ENCODE measurements at regions not wholly inside any gene's neighbourhood (a gene's known extent, or its start where the extent isn't known, plus 50 kb on each side); places are given as distances from the start of the nearest gene placed in this dataset.

DNA sequence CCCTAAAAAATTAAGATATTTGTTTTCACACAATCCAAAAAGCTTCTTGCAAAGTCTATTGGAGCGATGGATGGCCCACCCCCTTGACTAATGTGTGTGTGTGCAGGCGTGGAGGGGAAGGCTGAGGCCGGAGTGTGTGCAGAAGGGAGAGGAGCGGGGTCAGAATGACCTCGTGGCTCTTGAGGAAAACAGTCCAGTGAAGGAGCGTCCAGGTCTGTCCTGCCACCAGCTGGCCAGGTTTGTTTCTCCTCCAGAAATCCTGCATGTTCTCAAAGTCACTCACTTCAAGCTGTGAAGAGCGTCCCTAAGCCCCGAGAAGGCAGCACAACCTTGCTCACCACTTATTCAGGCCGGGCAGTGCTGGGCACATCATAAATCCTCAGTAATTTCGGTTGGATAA lies 69.5 kb upstream of the SSX2IP start:
- Mint-ChIP-seq H3K4me3 (ENCODE audit: unreplicated experiment) (no peak overlapping the region), H3K9me3 (ENCODE audit: unreplicated experiment) (no peaks in the 10 kb centered on the region), H3K36me3 (ENCODE audit: unreplicated experiment) (no peaks in the 10 kb centered on the region), H3K27me3 (ENCODE audit: unreplicated experiment) (peaks cover 65% of the 10 kb centered on the region), H3K27ac (ENCODE audit: unreplicated experiment) (no peak overlapping the region), H3K4me1 (ENCODE audit: unreplicated experiment) (peaks cover 2% of the 10 kb centered on the region)
- DNase-seq (ENCODE audit: extremely low spot score, unreplicated experiment): no peak
- TF ChIP-seq CTCF (IDR thresholded peaks at IDR 0.05): no peak

GRCh38 chr1:84758968-84759491 lies 68.8 kb upstream of the SSX2IP start:
- Mint-ChIP-seq H3K27me3 (ENCODE audit: unreplicated experiment) (peaks cover 61% of the 10 kb centered on the region), H3K4me3 (ENCODE audit: unreplicated experiment) (no peak overlapping the region), H3K27ac (ENCODE audit: unreplicated experiment) (no peak overlapping the region), H3K9me3 (ENCODE audit: unreplicated experiment) (no peaks in the 10 kb centered on the region), H3K4me1 (ENCODE audit: unreplicated experiment) (no peaks in the 10 kb centered on the region), H3K36me3 (ENCODE audit: unreplicated experiment) (no peaks in the 10 kb centered on the region)
- TF ChIP-seq CTCF (IDR thresholded peaks at IDR 0.05): no peak
- DNase-seq (ENCODE audit: extremely low spot score, unreplicated experiment): no peak

- H3K36me3 Mint-ChIP-seq (ENCODE audit: unreplicated experiment): no peaks in the 10 kb centered on the region
Observed at GRCh38 chr1:84758476-84758875, 68.2 kb upstream of the SSX2IP start.

GRCh38 chr1:84757301-84757700 lies 67.0 kb upstream of the SSX2IP start:
- peak; percentile 19 for TF ChIP-seq CTCF (IDR thresholded peaks at IDR 0.05)
- H3K27me3 Mint-ChIP-seq (ENCODE audit: unreplicated experiment): peaks cover 57% of the 10 kb centered on the region
- no peaks in the 10 kb centered on the region for H3K9me3 Mint-ChIP-seq (ENCODE audit: unreplicated experiment)
- no peak overlapping the region for H3K27ac Mint-ChIP-seq (ENCODE audit: unreplicated experiment)
- no peak overlapping the region for H3K4me3 Mint-ChIP-seq (ENCODE audit: unreplicated experiment)
- no peak for DNase-seq (ENCODE audit: extremely low spot score, unreplicated experiment)
- no peaks in the 10 kb centered on the region for H3K36me3 Mint-ChIP-seq (ENCODE audit: unreplicated experiment)
- peaks cover 4% of the 10 kb centered on the region for H3K4me1 Mint-ChIP-seq (ENCODE audit: unreplicated experiment)

More at GRCh38 chr1:84758476-84758875, 68.2 kb upstream of the SSX2IP start:
- Mint-ChIP-seq H3K4me3 (ENCODE audit: unreplicated experiment) (no peak overlapping the region), H3K27me3 (ENCODE audit: unreplicated experiment) (peaks cover 56% of the 10 kb centered on the region), H3K9me3 (ENCODE audit: unreplicated experiment) (no peaks in the 10 kb centered on the region), H3K4me1 (ENCODE audit: unreplicated experiment) (peaks cover 1% of the 10 kb centered on the region), H3K27ac (ENCODE audit: unreplicated experiment) (no peak overlapping the region)
- no peak for TF ChIP-seq CTCF (IDR thresholded peaks at IDR 0.05)
- no peak for DNase-seq (ENCODE audit: extremely low spot score, unreplicated experiment)

- H3K27ac Mint-ChIP-seq (ENCODE audit: unreplicated experiment): no peak overlapping the region
- no peaks in the 10 kb centered on the region for H3K9me3 Mint-ChIP-seq (ENCODE audit: unreplicated experiment)
- DNase-seq (ENCODE audit: extremely low spot score, unreplicated experiment): no peak
- TF ChIP-seq CTCF (IDR thresholded peaks at IDR 0.05): no peak
- H3K27me3 Mint-ChIP-seq (ENCODE audit: unreplicated experiment): peaks cover 53% of the 10 kb centered on the region
- peaks cover 4% of the 10 kb centered on the region for H3K4me1 Mint-ChIP-seq (ENCODE audit: unreplicated experiment)
- H3K4me3 Mint-ChIP-seq (ENCODE audit: unreplicated experiment): no peak overlapping the region
- no peaks in the 10 kb centered on the region for H3K36me3 Mint-ChIP-seq (ENCODE audit: unreplicated experiment)
Observed at GRCh38 chr1:84756455-84757082, 66.3 kb upstream of the SSX2IP start.

Measured in osteocyte (in vitro differentiated cells).